Breast epithelium (tissue), 4 donors: ENCODE measurements at regions not wholly inside any gene's neighbourhood (a gene's known extent, or its start where the extent isn't known, plus 50 kb on each side); places are given as distances from the start of the nearest gene placed in this dataset.
A peak's percentile ranks its signal among the peaks of the same experiment; 100 is the strongest.

Experiments
- DNase-seq, 2 donors: peaks; one replicate each; pipeline ENCODE4 v3.0.0-alpha.2; 2019; ENCODE audit warnings: low spot score in 2 of 2
- H3K27ac ChIP-seq, 2 donors: fragments of 200-600 bp; sonication (generic) in 1 of 2; one replicate each; pipeline ENCODE4 v1.5.1; 2016 to 2019; ENCODE audit warnings: mild to moderate bottlenecking in 1 of 2
- H3K27me3 ChIP-seq, 2 donors: fragments of 200-600 bp; sonication (generic) in 1 of 2; one replicate each; pipeline versions ENCODE4 v1.5.1 to v1.6.0; 2017 to 2019; ENCODE audit warnings: control low read depth in 1 of 2, mild to moderate bottlenecking in 1 of 2
- H3K36me3 ChIP-seq: fragments of 200-600 bp; one replicate; pipeline ENCODE4 v1.5.1; 2019
- H3K4me1 ChIP-seq, 2 donors: fragments of 200-600 bp; sonication (generic); one replicate each; pipeline ENCODE4 v1.5.1; 2016 to 2019; ENCODE audit warnings: control low read depth in 1 of 2
- H3K4me3 ChIP-seq, 3 donors: fragments of 200-600 bp; sonication (generic); 1 replicate in 2 of 3; 2 replicates in 1 of 3; pipeline ENCODE4 v1.5.1; 2016 to 2019; ENCODE audit warnings: mild to moderate bottlenecking in 3 of 3, moderate library complexity in 2 of 3
- H3K9me3 ChIP-seq, 2 donors: fragments of 200-600 bp; sonication (generic) in 1 of 2; one replicate each; pipeline ENCODE4 v1.5.1; 2016 to 2019; ENCODE audit warnings: control low read depth in 1 of 2
- CTCF ChIP-seq, 3 donors: fragments of 450-650 bp; IDR thresholded peaks; one replicate each; pipeline ENCODE4 v1.5.1; 2016 to 2017; ENCODE audit warnings: antibody characterized with exemption in 3 of 3, mild to moderate bottlenecking in 3 of 3, moderate library complexity in 3 of 3
- POLR2A ChIP-seq: fragments of 450-650 bp; IDR thresholded peaks from one replicate; pipeline ENCODE4 v1.6.1; 2016; ENCODE audit warnings: antibody characterized with exemption, mild to moderate bottlenecking, moderate library complexity
- POLR2AphosphoS5 ChIP-seq, 3 donors: sonication (generic); formaldehyde crosslinking; IDR thresholded peaks; one replicate each; pipeline ENCODE4 v1.6.1; 2017; ENCODE audit warnings: antibody characterized with exemption in 3 of 3
- intact Hi-C: fragments of 100-400 bp; cut with DNase I; formaldehyde crosslinking; loops from one replicate; pipeline ENCODE4 v1.15.1; 2023; ENCODE audit warnings: low total_unique reads

DNA sequence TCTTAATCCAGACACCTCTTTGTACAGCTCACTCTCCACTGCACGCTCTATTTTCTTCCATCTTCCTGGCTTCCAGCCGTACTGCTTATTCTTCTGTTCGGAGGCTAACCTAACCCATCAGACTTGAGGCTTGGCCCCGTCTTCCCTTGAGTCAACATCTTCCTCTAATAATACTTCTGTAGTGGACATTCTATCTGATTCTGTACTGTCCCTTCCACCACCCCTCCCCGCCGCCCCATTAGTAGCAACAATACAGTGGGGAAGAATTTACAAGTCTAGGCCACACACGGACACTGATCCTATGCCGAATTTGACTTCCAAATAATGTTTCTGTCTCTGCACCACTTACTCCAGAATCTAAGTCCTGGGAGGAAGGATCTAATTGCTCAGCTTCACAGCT, 86.0 kb upstream of the TNRC6A start:
- TF ChIP-seq CTCF (IDR thresholded peaks at IDR 0.05) (no peak), POLR2AphosphoS5 (IDR thresholded peaks at IDR 0.05) (no peak), POLR2A (no peak)
- intact Hi-C loops = no loop called here
- no peaks in the 10 kb centered on the region for H3K36me3 ChIP-seq

DNA sequence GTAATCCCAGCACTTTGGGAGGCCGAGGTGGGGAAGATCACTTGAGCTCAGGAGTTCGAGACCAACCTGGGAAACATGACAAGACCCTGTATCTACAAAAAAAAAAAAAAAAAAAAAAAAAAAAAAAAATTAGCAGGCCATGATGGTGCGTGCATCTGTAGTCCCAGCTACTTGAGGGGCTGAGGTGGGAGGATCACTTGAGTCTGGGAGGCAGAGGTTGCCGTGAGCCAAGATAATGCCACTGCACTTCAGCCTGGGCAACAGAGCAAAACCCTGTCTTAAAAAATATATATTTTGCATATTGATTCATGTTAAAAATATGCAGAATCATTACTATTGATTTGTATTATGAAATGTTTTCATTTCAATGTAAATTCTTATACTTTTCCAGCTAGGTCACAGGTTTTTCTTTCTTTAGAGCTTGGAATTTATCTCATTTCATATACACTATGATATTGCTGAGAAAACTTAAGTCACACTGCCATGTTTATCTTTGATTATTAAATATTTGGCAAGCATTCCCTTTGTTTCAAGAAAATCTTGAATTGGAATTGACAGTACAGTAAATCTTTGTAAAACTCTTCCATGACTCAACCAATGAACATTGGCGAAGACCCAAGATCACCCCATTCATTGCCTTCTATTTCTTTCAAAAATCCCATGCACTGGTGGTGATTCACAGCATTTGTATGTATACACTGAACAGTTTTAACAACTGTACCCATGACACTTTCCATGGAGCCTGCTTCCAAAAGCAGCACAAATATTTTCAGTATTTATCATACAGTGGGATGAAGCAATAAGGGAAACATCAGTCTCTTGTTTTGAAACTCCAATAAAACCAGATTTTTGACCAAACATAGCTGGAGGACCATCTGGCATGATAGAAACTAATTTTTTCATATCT, 83.5 kb upstream of the TNRC6A start:
- TF ChIP-seq POLR2A (no peak), POLR2AphosphoS5 (IDR thresholded peaks at IDR 0.05) (no peak), CTCF (IDR thresholded peaks at IDR 0.05) (no peak)
- H3K9me3 ChIP-seq = no peaks in the 10 kb centered on the region
- H3K27me3 ChIP-seq = no peaks in the 10 kb centered on the region
- H3K36me3 ChIP-seq = no peaks in the 10 kb centered on the region
- no peak overlapping the region for H3K27ac ChIP-seq
- H3K4me3 ChIP-seq = no peak overlapping the region
- no peak for DNase-seq
- H3K4me1 ChIP-seq = no peaks in the 10 kb centered on the region
- intact Hi-C loops = no loop called here

More for the DNA sequence above, 86.0 kb upstream of the TNRC6A start:
- Histone ChIP-seq H3K9me3 (no peaks in the 10 kb centered on the region), H3K4me1 (no peaks in the 10 kb centered on the region), H3K27ac (no peak overlapping the region), H3K27me3 (no peaks in the 10 kb centered on the region), H3K4me3 (no peak overlapping the region)
- no peak for DNase-seq

- DNase-seq = no peak
- Histone ChIP-seq H3K4me3 (no peak overlapping the region), H3K36me3 (no peaks in the 10 kb centered on the region), H3K27ac (peak overlapping the region in 1 of 2 donors; percentile 40), H3K9me3 (no peaks in the 10 kb centered on the region), H3K27me3 (no peaks in the 10 kb centered on the region), H3K4me1 (no peaks in the 10 kb centered on the region)
- TF ChIP-seq CTCF (IDR thresholded peaks at IDR 0.05) = no peak
- TF ChIP-seq POLR2AphosphoS5 (IDR thresholded peaks at IDR 0.05) = no peak
- no peak for TF ChIP-seq POLR2A
- intact Hi-C loops = no loop called here
Measured at GRCh38 chr16:24646646-24646995, 82.8 kb upstream of the TNRC6A start.

GRCh38 chr16:24652209-24652712, 77.2 kb upstream of the TNRC6A start:
- H3K27ac ChIP-seq = no peak overlapping the region
- no peak for TF ChIP-seq POLR2AphosphoS5 (IDR thresholded peaks at IDR 0.05)
- TF ChIP-seq POLR2A = no peak
- no peak for TF ChIP-seq CTCF (IDR thresholded peaks at IDR 0.05)
- H3K4me1 ChIP-seq = no peaks in the 10 kb centered on the region
- no peaks in the 10 kb centered on the region for H3K9me3 ChIP-seq
- no peak for DNase-seq
- H3K27me3 ChIP-seq = no peaks in the 10 kb centered on the region
- intact Hi-C loops = no loop called here
- no peaks in the 10 kb centered on the region for H3K36me3 ChIP-seq
- H3K4me3 ChIP-seq = no peak overlapping the region

GRCh38 chr16:24652803-24653202, 76.6 kb upstream of the TNRC6A start:
- no peaks in the 10 kb centered on the region for H3K9me3 ChIP-seq
- intact Hi-C loops = no loop called here
- TF ChIP-seq POLR2A (no peak), CTCF (IDR thresholded peaks at IDR 0.05) (no peak), POLR2AphosphoS5 (IDR thresholded peaks at IDR 0.05) (no peak)
- H3K4me1 ChIP-seq = no peaks in the 10 kb centered on the region
- DNase-seq = no peak
- no peaks in the 10 kb centered on the region for H3K27me3 ChIP-seq
- H3K4me3 ChIP-seq = no peak overlapping the region
- H3K27ac ChIP-seq = no peak overlapping the region
- H3K36me3 ChIP-seq = no peaks in the 10 kb centered on the region
